HG02610 (cell line): ENCODE measurements at regions not wholly inside any gene's neighbourhood (a gene's known extent, or its start where the extent isn't known, plus 50 kb on each side); places are given as distances from the start of the nearest gene placed in this dataset.
"Not testable (repeated sequence)": the region's sequence is repeated elsewhere in the genome, so short reads cannot be mapped to it uniquely, and the experiment has no call there.

ENCODE experiments used
- ATAC-seq: cut with Tn5 transposase; IDR thresholded peaks from one replicate; pipeline ENCODE4 v1.9.1; 2021; ENCODE audit warnings: mild to moderate bottlenecking, moderate library complexity; ENCODE audit not compliant: unreplicated experiment

DNA sequence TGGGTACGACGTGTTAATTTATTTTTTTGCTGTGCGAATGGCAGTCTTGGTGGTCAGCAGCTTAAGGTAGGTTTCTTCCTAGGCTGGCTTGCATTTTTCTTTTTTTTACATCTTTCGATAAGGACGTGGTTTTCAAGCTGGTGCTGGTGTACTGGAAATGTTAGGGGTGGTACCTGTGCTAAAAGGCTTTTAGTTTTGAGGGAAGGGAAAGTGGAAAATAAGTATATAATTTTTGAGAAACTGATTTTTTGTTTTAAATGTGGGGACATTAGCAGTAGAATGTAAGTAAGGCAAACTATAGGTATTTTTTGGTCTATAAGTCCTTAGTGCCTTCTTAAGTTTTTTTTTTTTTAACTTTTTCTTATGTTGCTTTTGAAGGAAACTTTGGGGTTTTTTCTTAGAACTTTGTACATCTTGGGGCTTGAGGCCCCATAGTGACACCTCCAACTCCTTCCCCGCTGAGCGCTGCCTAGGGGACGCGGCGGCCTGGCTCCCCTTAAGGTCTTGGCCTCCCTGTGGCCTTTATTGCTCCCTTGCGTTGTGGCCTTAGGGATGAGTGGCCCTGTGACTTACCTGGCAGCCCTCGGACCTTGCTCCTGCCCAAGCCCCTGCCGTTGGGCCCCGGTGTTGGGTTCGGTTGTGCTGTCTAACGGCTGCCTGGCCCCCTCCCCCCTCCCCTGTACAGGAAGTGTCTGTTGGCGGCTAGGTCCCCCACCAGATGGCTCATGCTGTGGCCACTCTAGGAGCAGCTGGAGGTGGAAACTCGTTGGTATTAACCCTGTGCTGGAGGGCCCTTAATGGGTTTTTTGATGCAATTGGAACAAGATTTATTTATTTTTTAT, 88.0 kb upstream of the RPRML start:
- ATAC-seq: peak; percentile 92

DNA sequence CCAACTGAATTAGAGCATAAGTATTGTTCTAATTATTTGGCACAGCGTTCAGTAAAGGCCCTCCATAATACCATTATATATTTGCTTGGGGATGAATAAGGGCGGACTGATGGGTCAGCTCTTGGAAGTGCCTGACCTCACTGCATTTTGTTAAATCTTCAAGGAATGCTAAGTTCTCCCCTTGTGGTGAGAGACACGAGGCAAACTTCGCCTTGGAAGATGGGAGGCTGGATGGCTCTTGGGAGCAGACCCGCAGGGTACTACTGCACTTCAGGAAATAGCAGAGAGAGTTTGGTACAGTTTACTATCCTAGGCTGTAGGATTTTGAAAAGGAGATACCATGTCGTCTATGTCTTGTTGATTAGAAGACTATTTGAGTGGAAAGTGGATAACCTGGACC, 87.0 kb upstream of the RPRML start:
- ATAC-seq: no peak

DNA sequence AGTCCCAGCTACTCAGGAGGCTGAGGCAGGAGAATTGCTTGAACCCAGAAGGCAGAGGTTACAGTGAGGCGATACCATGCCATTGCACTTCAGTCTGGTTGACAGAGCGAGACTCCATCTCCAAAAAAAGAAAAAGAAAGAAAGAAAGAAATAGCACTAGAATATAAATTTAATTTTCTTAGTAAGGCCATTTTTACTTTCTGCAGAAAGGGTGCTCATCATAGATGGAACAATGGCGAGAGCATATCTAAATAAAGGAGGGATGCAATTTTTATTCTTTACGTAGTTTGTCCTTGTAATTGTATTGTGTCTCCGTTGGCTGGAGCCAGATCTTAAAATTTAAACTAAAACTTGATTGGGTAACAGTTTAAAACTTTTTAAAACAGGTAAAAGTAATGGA, 85.6 kb upstream of the RPRML start:
- ATAC-seq: no peak

DNA sequence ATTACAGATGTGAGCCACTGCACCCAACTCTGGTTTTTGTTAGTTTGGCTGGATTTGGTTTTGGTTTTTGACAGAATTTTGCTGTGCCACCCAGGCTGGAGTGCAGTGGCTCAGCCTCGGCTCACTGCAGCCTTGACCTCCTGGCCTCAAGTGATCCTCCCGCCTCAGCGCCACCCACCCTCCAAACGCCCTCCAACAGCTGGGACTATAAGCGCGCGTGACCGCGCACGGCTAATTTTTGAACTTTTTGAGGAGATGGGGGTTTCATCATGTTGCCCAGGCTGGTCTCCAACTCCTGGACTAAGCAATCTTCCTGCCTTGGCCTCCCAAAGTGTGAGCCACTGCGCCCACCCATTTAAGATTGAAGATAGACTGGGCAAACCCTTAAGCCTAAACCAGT, 84.4 kb upstream of the RPRML start:
- no peak for ATAC-seq

DNA sequence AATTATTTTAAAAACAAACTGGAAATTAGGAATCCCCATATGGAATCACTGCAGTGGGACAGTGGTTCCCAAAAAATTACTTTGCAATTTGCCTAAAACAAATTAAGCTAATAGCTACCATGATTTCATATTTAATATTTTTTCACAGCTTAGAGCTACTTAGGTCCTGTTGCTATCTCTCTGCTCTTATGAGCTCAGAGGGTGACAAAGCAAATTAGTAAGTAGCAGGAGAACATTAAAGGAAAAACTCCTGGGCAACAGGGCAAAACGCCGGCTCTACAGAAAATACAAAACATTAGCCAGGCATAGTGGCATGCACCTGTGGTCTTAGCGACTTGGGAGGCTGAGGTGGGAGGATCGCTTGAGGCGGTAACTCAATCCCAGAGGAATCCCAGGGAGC, 83.8 kb upstream of the RPRML start:
- ATAC-seq: not testable (repeated sequence)

DNA sequence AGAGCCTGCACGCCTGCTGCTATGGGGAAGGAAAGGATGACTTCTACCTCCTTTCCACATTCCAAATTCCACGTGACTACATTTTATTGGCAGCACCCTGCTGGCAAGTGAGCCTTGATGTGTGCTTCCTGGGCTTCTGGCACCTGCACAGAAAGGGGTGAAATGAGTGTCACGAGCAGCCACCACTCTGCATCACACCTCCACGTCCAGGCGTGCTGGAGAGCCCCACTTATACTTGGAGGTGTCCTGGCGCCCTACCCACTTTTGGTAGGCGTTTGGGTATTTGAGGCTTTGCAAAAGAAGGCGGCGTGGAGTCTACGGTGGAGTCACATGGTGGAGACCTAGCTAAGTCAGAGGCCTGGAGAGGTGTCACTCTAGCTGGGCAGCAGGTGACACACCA, 81.0 kb upstream of the RPRML start:
- not testable (repeated sequence) for ATAC-seq

DNA sequence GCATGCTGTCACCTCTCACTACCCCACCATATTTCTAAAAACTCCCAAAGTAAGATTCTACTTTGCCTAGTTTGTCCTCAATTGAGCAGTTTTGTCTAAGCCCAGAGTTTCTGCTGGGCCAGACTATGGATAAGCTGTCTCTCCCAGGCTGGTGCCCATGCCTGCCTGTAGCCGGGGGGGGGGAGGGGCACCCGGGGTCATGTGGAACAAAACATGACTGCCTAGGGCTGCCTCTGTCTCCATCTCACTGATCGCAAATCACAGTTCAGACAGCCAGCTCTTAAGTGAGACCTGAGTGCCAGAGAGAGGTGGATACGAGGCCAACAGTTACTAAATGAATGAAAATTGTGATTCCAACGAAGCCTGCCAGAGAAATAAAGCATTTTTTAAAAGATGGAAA, 78.8 kb upstream of the RPRML start:
- ATAC-seq: no peak

DNA sequence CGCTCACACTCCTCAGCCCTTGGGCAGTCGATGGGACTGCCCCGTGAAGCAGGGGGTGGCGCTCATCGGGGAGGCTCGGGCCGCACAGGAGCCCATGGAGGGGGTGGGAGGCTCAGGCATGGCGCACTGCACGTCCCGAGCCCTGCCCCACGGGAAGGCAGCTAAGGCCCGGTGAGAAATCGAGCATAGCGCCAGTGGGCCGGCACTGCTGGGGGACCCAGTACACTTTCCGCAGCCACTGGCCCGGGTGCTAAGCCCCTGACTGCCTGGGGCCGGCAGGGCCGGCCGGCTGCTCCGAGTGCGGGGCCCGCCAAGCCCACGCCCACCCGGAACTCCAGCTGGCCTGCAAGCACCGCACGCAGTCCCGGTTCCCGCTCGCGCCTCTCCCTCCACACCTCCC, 78.2 kb upstream of the RPRML start:
- not testable (repeated sequence) for ATAC-seq

DNA sequence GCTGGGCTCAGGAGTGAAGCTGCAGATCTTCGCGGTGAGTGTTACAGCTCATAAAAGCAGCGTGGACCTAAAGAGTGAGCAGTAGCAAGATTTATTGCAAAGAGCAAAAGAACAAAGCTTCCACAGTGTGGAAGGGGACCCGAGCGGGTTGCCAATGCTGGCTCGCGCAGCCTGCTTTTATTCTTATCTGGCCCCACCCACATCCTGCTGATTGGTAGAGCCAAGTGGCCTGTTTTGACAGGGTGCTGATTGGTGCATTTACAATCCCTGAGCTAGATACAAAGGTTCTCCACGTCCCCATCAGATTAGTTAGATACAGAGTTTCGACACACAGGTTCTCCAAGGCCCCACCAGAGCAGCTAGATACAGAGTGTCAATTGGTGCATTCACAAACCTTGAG, 77.6 kb upstream of the RPRML start:
- not testable (repeated sequence) for ATAC-seq
